HPDE6-E6E7 (cell line): ENCODE measurements at regions not wholly inside any gene's neighbourhood (a gene's known extent, or its start where the extent isn't known, plus 50 kb on each side); places are given as distances from the start of the nearest gene placed in this dataset.
"Not testable (repeated sequence)": the region's sequence is repeated elsewhere in the genome, so short reads cannot be mapped to it uniquely, and the experiment has no call there.

ENCODE experiments used
- DNase-seq: peaks from one replicate; pipeline ENCODE4 v3.0.0; 2011; ENCODE audit warnings: missing footprints; ENCODE audit errors: extremely low spot score

- no peak for DNase-seq
Observed at GRCh38 chr7:16933296-16934279, 51.8 kb upstream of the AGR3 start.

- no peak for DNase-seq
Observed at GRCh38 chr7:16934722-16935340, 53.0 kb upstream of the AGR3 start.

- DNase-seq = peak; percentile 32
Observed at GRCh38 chr7:16935341-16935735, 53.6 kb upstream of the AGR3 start.

- DNase-seq = no peak
Observed at GRCh38 chr7:16936626-16937422, 55.0 kb upstream of the AGR3 start.

GRCh38 chr7:16939161-16939560 is 57.4 kb upstream of the AGR3 start:
- peak; percentile 55 for DNase-seq

GRCh38 chr7:16940776-16941175 is 59.0 kb upstream of the AGR3 start:
- DNase-seq = no peak

GRCh38 chr7:16942929-16943509 is 61.2 kb upstream of the AGR3 start:
- DNase-seq = no peak

- DNase-seq = no peak
Observed at GRCh38 chr7:16944936-16945335, 63.2 kb upstream of the AGR3 start.

GRCh38 chr7:16945372-16945771 is 63.6 kb upstream of the AGR3 start:
- DNase-seq = no peak

GRCh38 chr7:16948110-16948509 is 66.3 kb upstream of the AGR3 start:
- not testable (repeated sequence) for DNase-seq

- DNase-seq = no peak
Observed at GRCh38 chr7:16951483-16952080, 69.8 kb upstream of the AGR3 start.

- no peak for DNase-seq
Observed at GRCh38 chr7:16954321-16954720, 72.5 kb upstream of the AGR3 start.

- no peak for DNase-seq
Observed at GRCh38 chr7:16958724-16959123, 76.9 kb upstream of the AGR3 start.

GRCh38 chr7:16960337-16960965 is 78.7 kb upstream of the AGR3 start:
- no peak for DNase-seq

GRCh38 chr7:16961641-16962040 is 79.9 kb upstream of the AGR3 start:
- DNase-seq = no peak

GRCh38 chr7:16963044-16963443 is 81.3 kb upstream of the AGR3 start:
- no peak for DNase-seq

GRCh38 chr7:16965697-16966096 is 83.9 kb upstream of the AGR3 start:
- DNase-seq = not testable (repeated sequence)

- no peak for DNase-seq
Observed at GRCh38 chr7:16967300-16967811, 85.6 kb upstream of the AGR3 start.

GRCh38 chr7:16970732-16971482 is 89.1 kb upstream of the AGR3 start:
- no peak for DNase-seq

GRCh38 chr7:16975712-16976111 is 93.9 kb upstream of the AGR3 start:
- no peak for DNase-seq
